NB4 (cell line): ENCODE measurements at regions not wholly inside any gene's neighbourhood (a gene's known extent, or its start where the extent isn't known, plus 50 kb on each side); places are given as distances from the start of the nearest gene placed in this dataset.

ENCODE experiments used
- CTCF ChIP-seq: IDR thresholded peaks from one replicate; pipeline ENCODE4 v1.5.1; 2012; ENCODE audit warnings: low read depth, low read length
- POLR2A ChIP-seq: IDR thresholded peaks from 2 replicates; pipeline ENCODE4 v1.6.1; 2011; ENCODE audit warnings: mild to moderate bottlenecking; ENCODE audit not compliant: insufficient read length; ENCODE audit errors: extremely low read depth

- TF ChIP-seq CTCF = no peak
- TF ChIP-seq POLR2A = no peak
Observed at GRCh38 chr11:115627071-115627470, 122.9 kb upstream of the CADM1 start.
